ENCODE measurements at regions not wholly inside any gene's neighbourhood (a gene's known extent, or its start where the extent isn't known, plus 50 kb on each side); places are given as distances from the start of the nearest gene placed in this dataset.

DNA sequence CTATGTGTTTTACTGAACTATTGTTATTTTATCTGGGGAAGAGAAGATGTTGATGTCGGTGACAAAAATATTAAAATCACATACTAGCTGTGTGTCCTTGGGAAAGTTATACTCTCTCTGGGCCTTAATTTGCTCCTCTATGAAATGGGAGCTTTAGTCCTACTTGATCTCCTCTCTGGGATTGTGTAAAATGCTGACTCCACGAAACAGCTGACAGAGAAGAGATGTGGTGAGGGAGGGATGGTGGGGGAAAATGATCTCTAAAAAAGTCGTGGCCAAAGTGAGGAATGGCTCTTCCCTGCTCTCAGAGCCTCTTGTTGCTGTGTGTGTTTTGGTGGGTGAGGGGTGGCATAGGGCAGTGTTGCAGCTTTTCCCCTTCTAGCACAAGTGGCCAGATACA, 173.7 kb downstream of the MELK start:
- no peak for DNase-seq
- POLR2A ChIA-PET, result no interaction called here

DNA sequence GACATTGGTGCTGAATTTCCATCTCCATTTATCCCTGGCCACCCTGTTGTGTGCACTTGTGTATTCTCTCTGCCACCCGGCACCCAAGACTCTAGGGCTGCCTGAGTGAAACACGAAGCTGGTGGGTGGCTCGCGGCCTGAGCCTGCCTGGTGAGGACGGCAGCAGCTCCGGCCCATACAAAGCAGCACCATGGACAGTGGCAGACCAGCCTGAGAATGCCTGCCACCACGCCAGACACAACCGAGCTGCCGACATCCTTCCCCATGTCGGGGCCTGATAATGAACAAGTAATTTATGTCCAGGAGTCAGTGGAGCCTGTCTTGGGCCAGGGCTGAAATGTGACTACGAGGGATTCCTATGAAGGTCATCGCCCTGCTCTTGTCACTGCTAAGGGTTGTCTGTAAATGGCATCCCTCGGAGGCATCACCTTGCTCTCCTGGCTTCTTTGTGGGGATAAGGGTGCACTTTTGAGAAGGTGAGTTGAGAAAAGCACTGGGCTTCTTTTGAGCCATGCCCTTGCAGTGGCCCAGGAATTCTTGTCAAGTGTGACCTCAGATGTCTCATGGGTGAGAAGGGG, 175.7 kb downstream of the MELK start:
- no peaks in the 10 kb centered on the region for H3K4me1 Mint-ChIP-seq
- no peak overlapping the region for H3K4me3 Mint-ChIP-seq
- peaks cover 30 to 75% (median 38%) of the 10 kb centered on the region in 5 donors for H3K27me3 Mint-ChIP-seq
- H3K9me3 Mint-ChIP-seq, result peaks cover 0 to 3% (median 0%) of the 10 kb centered on the region in 9 donors
- DNase-seq (peak in 2 of 10 donors; percentile 19 to 62), ATAC-seq (no peak)
- no peaks in the 10 kb centered on the region for H3K36me3 Mint-ChIP-seq
- POLR2A ChIA-PET, result no interaction called here
- H3K27ac Mint-ChIP-seq, result peak overlapping the region in 1 of 10 donors; percentile 11

More for the DNA sequence above, 173.7 kb downstream of the MELK start:
- H3K27ac Mint-ChIP-seq, result no peak overlapping the region
- no peaks in the 10 kb centered on the region for H3K36me3 Mint-ChIP-seq
- H3K4me3 Mint-ChIP-seq, result no peak overlapping the region
- H3K9me3 Mint-ChIP-seq, result peaks cover 0 to 3% (median 0%) of the 10 kb centered on the region in 9 donors
- ATAC-seq, result no peak
- H3K27me3 Mint-ChIP-seq, result peaks cover 32 to 77% (median 45%) of the 10 kb centered on the region in 5 donors
- peaks cover 0 to 1% (median 0%) of the 10 kb centered on the region in 4 donors for H3K4me1 Mint-ChIP-seq

DNA sequence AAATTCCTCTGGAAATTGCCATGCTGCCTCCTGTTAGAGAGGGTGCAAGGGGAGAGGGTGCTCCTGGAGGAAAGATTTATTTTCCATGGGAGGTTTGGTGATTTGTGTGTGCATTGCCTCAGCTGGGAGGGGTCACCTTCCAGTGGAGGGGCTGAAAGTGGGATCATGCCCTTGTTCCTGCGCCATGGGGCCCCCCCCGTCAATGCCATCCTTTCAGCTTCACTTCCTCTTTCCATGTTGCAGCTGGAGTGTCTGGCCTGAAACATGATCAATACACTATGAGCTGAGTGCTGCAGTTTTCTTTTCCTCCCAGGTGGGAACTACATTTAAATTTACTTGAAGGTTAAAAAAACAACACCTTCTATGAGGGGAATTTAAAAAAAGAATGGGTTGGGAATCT, 176.8 kb downstream of the MELK start:
- peaks cover 0 to 3% (median 0%) of the 10 kb centered on the region in 9 donors for H3K9me3 Mint-ChIP-seq
- no peaks in the 10 kb centered on the region for H3K4me1 Mint-ChIP-seq
- H3K4me3 Mint-ChIP-seq, result no peak overlapping the region
- H3K36me3 Mint-ChIP-seq, result no peaks in the 10 kb centered on the region
- ATAC-seq, result no peak
- no peak overlapping the region for H3K27ac Mint-ChIP-seq
- peaks cover 30 to 80% (median 44%) of the 10 kb centered on the region in 5 donors for H3K27me3 Mint-ChIP-seq
- no peak for DNase-seq
- POLR2A ChIA-PET, result no interaction called here

DNA sequence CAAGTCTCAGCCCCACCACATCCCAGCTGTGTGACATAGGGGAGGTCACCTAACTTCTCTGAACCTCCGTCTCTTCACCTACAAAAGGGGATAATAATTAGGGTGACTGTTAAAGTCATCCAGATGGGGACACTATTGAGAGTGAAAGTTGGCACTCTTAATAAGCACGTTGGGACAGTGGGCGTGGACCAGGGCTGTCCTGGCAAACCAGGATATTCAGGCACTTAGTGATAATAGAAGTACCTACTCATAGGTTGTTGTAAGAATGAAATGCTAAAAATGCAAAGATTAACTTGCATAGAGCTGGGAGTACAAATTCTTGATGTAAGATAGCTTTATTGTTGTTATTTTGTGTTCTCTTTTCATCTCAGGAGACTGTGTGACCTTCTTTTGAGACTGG, 177.9 kb downstream of the MELK start:
- H3K27ac Mint-ChIP-seq, result no peak overlapping the region
- peaks cover 35 to 84% (median 55%) of the 10 kb centered on the region in 5 donors for H3K27me3 Mint-ChIP-seq
- no peak overlapping the region for H3K4me3 Mint-ChIP-seq
- POLR2A ChIA-PET, result no interaction called here
- H3K36me3 Mint-ChIP-seq, result no peaks in the 10 kb centered on the region
- no peaks in the 10 kb centered on the region for H3K4me1 Mint-ChIP-seq
- peaks cover 0 to 3% (median 0%) of the 10 kb centered on the region in 9 donors for H3K9me3 Mint-ChIP-seq
- ATAC-seq, result no peak
- DNase-seq, result no peak

DNA sequence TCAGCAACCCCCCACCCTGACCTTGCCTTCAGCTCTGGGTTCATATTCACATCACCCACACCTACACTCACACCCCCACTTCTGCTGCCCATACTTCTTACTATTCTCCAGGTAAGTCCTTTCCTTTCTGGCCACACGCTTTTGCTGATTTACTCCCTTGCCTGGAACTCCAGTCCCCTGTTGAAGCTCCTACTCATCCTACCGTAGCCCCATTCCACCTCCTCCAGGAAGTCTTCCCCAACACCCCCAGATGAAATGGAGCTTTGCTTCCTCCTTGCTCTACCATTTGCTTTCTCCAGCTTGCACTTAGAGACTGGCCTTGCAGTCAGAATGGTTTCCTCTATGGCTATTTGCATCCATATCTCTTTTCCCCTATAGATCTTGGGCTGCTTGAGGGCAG, 182.3 kb downstream of the MELK start:
- ATAC-seq (no peak), DNase-seq (peak in 1 of 10 donors; percentile 24)
- Mint-ChIP-seq H3K27me3 (peaks cover 30 to 86% (median 61%) of the 10 kb centered on the region in 5 donors), H3K27ac (peak overlapping the region in 1 of 10 donors; percentile 41), H3K4me1 (no peaks in the 10 kb centered on the region), H3K36me3 (no peaks in the 10 kb centered on the region), H3K4me3 (no peak overlapping the region), H3K9me3 (no peaks in the 10 kb centered on the region)
- POLR2A ChIA-PET, result no interaction called here

DNA sequence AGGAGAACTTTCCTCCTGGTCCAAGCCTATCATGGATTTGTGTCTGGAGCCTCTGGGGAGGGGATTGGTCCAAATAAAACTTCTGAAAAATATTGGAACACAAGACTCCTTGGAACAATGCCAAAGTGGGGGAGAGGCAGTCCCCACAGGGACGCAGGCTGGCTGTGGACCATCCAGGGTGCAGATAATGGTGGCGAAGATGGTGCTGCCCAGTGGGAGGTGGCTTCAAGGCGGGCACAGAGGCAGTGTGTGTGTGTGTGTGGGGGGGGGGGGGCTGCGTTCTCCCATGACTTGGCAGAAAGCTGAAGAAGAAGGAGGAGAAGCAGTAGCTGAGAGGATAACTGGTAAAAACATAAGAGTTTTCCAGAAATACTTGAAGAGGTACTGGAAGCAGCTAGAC, 186.4 kb downstream of the MELK start:
- peaks cover 20 to 67% (median 50%) of the 10 kb centered on the region in 5 donors for H3K27me3 Mint-ChIP-seq
- H3K27ac Mint-ChIP-seq, result no peak overlapping the region
- H3K4me1 Mint-ChIP-seq, result no peaks in the 10 kb centered on the region
- H3K9me3 Mint-ChIP-seq, result no peaks in the 10 kb centered on the region
- H3K36me3 Mint-ChIP-seq, result no peaks in the 10 kb centered on the region
- no peak for ATAC-seq
- H3K4me3 Mint-ChIP-seq, result no peak overlapping the region
- POLR2A ChIA-PET, result no interaction called here
- peak in 1 of 10 donors; percentile 53 for DNase-seq

DNA sequence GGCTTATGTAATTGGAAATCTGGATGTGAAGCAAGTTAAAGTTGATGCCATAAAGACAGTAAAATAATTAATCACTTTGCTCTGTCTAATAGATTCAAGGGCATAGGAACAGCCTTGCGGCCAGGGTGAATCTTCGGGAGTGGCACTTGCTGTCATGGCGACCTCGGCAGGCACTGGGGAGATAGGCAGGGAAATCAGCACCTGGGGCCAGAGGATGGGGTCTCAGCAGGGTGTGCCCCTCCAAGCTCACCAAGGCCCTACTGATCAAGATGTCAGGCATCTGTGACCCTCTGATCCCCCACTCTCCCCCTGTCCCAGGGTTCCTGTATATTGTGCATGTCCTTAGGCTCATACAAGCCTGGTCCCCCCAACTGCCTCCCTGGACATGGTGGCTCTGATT, 187.3 kb downstream of the MELK start:
- POLR2A ChIA-PET, result no interaction called here
- no peak for ATAC-seq
- H3K4me3 Mint-ChIP-seq, result no peak overlapping the region
- H3K27ac Mint-ChIP-seq, result no peak overlapping the region
- H3K9me3 Mint-ChIP-seq, result no peaks in the 10 kb centered on the region
- DNase-seq, result peak in 1 of 10 donors; percentile 54
- H3K27me3 Mint-ChIP-seq, result peaks cover 18 to 59% (median 44%) of the 10 kb centered on the region in 5 donors
- no peaks in the 10 kb centered on the region for H3K36me3 Mint-ChIP-seq
- no peaks in the 10 kb centered on the region for H3K4me1 Mint-ChIP-seq

DNA sequence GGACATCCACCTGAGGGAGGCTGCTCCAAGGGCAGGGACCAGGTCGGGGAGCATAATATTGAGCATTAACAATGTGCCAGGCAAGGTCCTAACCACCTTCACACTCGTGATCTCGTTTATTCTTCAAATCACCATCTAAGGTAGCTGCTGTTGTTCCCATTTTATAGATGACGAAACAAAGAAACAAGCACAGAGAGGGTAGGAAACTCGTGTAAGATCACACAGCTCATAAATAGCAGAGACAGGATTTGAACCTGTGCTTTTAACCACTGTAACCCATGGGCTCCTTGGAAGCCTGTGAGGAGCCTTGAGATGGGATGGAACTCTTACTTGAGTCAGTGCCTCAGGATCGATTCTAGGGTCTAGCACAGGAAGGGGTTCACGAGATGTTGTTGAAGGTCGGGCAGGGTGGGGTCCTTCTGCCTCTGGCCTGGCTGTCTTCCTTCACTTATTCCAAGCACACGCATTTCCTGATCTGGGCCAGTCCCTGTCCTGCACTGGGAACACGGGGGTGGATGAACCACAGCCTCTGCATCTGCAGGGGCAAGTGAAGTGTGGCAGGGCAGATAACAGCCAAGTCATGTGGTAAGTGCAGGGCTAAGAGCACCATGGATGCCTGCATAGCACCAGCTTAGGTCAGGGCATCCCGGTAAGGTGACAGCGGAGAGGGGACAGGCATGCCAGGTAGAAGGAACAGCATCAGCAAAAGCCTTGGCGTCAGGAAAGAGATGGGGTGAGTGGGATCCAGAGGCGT, 188.1 kb downstream of the MELK start:
- no peaks in the 10 kb centered on the region for H3K4me1 Mint-ChIP-seq
- DNase-seq (no peak), ATAC-seq (no peak)
- H3K9me3 Mint-ChIP-seq, result no peaks in the 10 kb centered on the region
- H3K27ac Mint-ChIP-seq, result no peak overlapping the region
- H3K4me3 Mint-ChIP-seq, result no peak overlapping the region
- POLR2A ChIA-PET, result no interaction called here
- no peaks in the 10 kb centered on the region for H3K36me3 Mint-ChIP-seq
- peaks cover 13 to 50% (median 36%) of the 10 kb centered on the region in 5 donors for H3K27me3 Mint-ChIP-seq

DNA sequence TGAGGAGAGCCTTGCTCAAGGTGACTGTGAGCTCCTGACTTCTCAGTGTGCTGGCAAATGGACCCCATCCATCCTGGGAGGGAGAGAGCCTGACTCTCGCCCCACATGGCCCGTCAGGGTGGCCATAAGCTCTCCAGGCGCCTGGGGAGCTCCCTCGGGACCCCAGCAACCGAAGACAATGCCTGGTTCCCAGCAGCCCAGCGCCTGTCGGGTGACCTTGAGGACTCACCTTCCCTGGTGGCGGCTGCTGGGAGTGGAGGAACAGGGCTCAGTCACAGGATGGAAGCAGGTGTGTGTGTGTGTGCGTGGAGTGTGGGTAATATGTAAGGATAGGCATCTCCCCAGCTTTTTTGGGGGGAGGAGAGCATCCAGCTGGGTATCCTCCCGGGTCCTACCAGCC, 190.3 kb downstream of the MELK start:
- H3K36me3 Mint-ChIP-seq, result no peaks in the 10 kb centered on the region
- peaks cover 12 to 40% (median 24%) of the 10 kb centered on the region in 5 donors for H3K27me3 Mint-ChIP-seq
- no peak for ATAC-seq
- H3K4me3 Mint-ChIP-seq, result no peak overlapping the region
- no peak for DNase-seq
- POLR2A ChIA-PET, result no interaction called here
- H3K4me1 Mint-ChIP-seq, result peaks cover 0 to 9% (median 1%) of the 10 kb centered on the region in 4 donors
- no peaks in the 10 kb centered on the region for H3K9me3 Mint-ChIP-seq
- peak overlapping the region in 1 of 10 donors; percentile 68 for H3K27ac Mint-ChIP-seq

DNA sequence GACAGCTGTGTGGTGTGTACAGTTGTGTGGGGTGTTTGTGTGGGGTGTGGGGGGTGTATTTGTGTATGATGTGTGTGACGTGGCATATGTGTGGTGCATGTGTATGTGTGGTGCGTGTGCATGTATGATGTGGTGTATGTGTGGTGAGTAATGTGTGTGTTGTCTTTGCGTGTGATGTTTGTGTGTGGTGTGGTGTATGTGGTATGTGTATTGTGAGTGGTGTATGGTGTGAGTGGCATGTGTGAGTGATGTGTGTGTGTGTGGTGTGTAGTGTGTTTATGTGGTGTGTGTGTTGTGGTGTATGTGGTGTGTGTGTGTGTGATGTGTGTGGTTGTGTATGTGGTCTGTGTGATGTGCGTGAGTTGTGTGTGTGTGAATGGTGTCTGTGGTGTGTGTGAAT, 191.1 kb downstream of the MELK start:
- POLR2A ChIA-PET, result no interaction called here
- no peaks in the 10 kb centered on the region for H3K36me3 Mint-ChIP-seq
- no peaks in the 10 kb centered on the region for H3K9me3 Mint-ChIP-seq
- H3K4me1 Mint-ChIP-seq, result peaks cover 0 to 9% (median 1%) of the 10 kb centered on the region in 4 donors
- H3K27ac Mint-ChIP-seq, result no peak overlapping the region
- no peak overlapping the region for H3K4me3 Mint-ChIP-seq
- H3K27me3 Mint-ChIP-seq, result peaks cover 12 to 35% (median 20%) of the 10 kb centered on the region in 5 donors
- ATAC-seq (no peak), DNase-seq (no peak)

DNA sequence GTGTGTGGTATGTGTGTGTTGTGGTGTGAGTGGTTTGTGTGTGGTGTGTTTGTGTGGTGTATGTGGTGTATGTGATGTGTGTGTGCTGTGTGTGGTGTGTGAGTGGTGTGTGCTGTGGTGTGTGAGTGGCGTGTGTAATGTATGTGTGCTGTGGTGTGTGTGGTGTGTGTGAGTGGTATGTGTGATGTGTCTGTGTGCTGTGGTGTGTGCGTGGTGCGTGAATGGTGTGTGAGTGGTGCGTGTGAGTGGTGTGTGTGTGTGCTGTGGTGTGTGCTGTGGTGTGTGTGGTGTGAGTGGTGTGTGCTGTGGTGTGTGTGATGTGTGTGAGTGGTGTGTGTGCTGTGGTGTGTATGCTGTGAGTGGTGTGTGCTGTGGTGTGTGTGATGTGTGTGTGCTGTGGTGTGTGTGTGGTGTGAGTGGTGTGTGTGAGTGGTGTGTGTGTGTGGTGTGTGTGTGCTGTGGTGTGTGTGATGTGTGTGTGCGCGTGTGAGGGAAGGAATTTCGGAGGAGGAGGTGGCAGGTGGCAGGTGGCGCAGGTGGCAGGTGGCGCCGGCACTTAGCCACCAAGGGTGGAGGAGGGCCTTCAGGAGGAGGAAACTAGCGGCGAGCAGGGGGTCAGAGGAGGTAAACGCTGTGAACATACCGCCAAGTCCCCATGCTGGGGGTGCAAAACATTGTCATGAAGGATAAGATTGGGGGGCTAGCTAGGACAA, 191.8 kb downstream of the MELK start:
- H3K4me1 Mint-ChIP-seq, result peaks cover 0 to 9% (median 2%) of the 10 kb centered on the region in 4 donors
- no peak overlapping the region for H3K27ac Mint-ChIP-seq
- peaks cover 12 to 29% (median 17%) of the 10 kb centered on the region in 5 donors for H3K27me3 Mint-ChIP-seq
- H3K9me3 Mint-ChIP-seq, result no peaks in the 10 kb centered on the region
- DNase-seq, result no peak
- H3K36me3 Mint-ChIP-seq, result no peaks in the 10 kb centered on the region
- no peak overlapping the region for H3K4me3 Mint-ChIP-seq
- POLR2A ChIA-PET, result no interaction called here
- no peak for ATAC-seq

DNA sequence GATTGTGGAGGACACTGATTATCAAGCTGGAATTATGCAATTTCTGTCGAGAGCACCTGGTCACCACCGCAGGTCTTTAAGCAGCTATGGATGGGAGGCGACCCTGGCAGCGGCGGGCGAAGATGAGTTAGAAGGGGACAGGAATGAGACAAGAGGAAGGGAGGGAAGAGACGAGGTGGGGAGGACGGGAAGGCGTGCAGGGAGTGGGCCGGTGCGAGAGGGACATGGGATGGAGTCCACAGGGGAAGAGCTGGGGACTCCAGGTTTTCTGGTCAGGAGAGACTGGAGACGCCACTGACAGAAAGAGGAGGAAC, 192.3 kb downstream of the MELK start:
- Mint-ChIP-seq H3K36me3 (no peaks in the 10 kb centered on the region), H3K27ac (no peak overlapping the region), H3K4me3 (no peak overlapping the region), H3K27me3 (peaks cover 7 to 24% (median 15%) of the 10 kb centered on the region in 5 donors), H3K4me1 (peaks cover 0 to 9% (median 2%) of the 10 kb centered on the region in 4 donors), H3K9me3 (no peaks in the 10 kb centered on the region)
- DNase-seq, result no peak
- ATAC-seq, result no peak
- POLR2A ChIA-PET, result no interaction called here
